Activated CD4-positive, alpha-beta T cell treated with anti-CD3 and anti-CD28 coated beads for 24 hours (primary cell): ENCODE measurements at regions not wholly inside any gene's neighbourhood (a gene's known extent, or its start where the extent isn't known, plus 50 kb on each side); places are given as distances from the start of the nearest gene placed in this dataset.

Source experiments
- DNase-seq, 2 donors: peaks; one replicate each; pipeline ENCODE4 v3.0.0-alpha.2; 2020; ENCODE audit warnings: low read depth in 2 of 2

DNA sequence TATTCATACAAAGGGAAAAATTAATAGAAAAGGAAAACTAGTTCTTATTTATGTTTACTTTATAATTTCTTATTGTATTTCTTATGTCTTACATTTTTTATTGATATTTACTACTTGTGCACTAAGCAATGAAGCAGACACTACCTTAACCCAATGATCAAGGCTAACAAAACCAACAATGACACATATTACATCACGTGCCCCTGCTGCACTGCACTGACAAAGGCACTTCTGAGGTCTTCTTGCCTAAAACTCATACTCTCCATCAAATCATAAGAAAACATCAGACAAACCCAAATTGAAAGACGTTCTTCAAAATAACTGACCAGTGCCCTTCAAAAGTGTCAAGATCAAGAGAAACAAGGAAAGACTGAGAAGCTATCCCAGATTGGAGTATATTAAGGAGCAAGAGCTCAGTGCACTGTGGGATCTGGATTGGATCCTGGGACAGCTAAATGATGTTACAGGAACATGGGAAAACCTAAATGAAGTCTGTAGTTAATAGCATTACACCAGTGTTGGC lies 230.9 kb downstream of the AUH start:
- no peak for DNase-seq

DNA sequence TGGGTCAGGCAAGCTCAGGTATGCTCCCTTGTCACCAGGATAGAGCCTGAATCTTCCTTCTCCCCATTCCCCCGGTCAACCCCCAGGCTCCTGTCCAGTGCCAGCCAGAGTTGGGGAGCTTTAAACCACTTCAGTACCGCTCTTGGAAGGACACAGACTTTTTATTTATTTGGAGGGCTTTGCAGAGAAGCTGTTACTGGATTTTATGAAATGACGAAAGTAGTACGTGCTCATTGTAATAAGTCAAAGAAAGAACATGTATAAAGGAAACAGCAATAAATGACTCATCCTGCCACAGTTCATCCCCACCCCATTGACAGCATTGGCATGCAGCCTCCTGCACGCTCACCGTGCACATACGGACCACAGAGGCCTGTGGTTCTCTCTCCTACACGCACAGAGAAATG lies 230.3 kb downstream of the AUH start:
- peak; percentile 44 to 52 for DNase-seq

DNA sequence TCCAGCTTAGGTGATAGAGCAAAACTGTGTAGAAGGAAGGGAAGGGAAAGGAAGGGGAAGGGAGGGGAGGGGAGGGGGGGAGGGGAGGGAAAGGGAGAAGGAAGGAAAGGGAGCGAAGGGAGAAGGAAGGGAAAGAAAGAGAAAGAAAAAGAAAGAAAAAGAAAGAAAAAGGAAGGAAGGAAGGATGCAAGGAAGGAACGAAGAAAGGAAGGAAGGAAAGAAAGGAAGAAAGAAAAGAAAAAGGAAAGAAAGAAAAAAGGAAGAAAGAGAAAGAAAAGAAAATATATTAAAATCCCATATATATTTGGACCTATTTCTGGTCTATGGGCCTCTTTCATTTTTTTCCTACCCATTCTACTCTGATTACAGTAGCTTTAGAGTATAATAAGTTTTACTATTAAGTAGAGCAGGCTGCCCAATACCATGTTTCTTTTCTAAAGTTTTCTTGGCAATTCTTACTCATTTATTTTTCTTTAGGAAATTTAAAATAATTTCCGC lies 229.1 kb downstream of the AUH start:
- DNase-seq, result no peak

DNA sequence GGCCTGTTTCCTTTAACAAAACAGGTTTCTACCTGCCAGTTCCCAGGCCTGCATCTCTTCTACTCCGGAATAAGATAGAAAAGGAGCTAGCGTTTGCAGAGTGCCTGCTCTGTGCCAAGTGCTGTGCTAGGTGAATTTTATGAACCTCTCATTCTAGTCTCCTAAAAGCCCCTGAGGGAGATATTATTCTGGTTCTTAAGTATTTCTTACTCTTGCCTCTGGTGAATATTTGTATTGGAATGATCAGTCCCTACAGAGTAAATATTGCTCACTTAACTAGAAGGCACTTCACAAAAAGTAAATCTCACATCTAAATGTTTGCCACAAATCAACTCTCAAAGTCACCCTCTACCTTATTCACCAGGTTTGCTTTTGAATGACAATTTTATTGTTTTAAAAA lies 227.1 kb downstream of the AUH start:
- no peak for DNase-seq

DNA sequence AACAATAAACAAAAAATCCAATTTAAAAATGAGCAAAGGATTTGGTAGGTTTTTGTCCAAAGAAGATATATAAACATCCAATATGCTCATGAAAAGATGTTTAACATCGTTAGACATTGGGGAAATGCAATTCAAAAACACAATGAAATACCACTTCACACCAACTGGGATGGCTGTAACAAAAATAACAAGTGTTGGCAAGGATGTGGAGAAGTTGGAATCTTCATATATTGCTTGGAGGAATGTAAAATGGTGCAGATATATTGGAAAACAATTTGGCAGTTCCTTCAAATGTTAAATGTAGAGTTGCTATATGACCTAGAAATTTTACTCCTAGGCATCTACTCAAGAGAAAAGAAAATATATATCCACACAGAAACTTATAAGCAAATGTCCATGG lies 224.3 kb downstream of the AUH start:
- DNase-seq, result no peak

DNA sequence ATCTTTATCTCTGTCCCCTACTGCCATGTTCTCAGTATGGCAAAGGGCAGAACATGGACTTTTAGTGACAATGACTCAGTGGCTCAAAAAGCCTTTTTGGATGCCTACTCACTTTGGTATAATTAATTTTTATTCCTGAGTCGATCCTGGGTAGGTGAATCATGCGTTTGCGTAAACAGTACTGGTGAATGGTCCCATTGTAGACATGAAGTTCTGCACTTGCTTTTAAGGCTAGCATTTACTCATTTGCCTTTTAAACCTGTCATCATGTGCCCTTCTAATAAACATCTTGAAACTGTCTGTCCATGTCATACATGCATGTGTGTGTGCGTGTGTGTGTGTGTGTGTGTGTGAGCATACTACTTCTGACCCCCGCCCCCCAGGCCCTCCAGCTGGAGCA lies 223.0 kb downstream of the AUH start:
- no peak for DNase-seq

DNA sequence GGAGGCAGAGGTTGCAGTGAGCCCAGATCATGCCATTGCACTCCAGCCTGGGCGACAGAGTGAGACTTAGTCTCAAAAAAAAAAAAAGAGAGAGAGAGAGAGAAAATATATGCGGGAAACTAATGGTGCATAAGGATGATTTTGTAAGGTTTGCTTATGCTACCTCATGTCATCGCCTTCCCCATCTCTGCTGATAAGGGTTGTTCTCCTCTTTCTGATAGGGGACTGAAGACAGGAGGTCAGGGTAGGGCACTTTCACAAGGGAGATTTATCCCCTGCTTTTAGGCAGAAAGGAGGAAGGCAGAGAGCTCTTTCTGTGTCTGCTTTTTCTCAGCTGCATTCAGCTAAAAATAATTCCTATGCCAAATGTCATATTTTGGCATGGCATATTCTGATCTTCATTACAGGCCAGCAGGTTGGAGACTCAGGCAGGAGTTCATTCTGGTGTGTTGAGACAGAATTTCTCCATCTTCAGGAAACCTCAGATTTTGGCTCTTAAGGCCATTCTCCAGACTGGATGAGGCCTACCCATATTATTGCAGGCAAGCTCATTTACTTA lies 220.2 kb downstream of the AUH start:
- DNase-seq, result no peak

DNA sequence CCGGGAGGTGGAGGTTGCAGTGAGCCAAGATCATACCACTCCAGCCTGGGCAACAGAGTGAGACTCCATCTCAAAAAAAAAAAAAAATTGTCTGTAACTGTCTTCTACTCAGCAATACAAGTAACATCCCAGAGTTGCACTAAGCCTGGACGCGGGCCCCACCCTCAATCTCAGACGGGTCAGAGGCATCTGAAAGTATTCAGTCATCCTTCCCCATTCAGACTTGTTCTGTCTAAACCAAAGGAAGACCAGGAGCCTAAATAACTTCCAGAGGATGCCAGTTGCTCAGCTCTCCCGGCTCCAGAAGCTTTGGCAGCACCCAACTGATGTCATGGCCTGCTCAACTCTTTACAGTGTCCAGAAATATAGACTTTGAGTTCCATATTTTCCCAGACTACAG lies 218.6 kb downstream of the AUH start:
- no peak for DNase-seq

DNA sequence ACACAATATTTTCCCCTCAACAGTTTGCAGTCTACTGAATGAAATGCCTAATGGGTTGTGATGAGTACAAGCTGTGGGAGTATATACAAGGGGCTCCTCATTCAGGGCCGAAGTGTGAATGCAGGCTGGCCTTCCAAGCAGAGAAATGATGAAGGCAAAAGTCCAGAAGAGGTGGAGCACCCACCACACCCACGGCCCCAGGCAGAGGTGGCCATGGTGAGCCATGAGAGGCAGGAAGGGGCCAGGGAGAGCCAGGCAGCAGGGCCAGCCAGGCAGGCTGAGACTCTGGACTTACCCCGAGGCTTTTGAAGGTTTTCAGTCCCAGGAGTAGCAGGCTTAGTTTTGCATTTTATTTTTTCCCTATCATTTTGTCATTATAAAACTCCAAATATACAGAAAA lies 218.1 kb downstream of the AUH start:
- no peak for DNase-seq

DNA sequence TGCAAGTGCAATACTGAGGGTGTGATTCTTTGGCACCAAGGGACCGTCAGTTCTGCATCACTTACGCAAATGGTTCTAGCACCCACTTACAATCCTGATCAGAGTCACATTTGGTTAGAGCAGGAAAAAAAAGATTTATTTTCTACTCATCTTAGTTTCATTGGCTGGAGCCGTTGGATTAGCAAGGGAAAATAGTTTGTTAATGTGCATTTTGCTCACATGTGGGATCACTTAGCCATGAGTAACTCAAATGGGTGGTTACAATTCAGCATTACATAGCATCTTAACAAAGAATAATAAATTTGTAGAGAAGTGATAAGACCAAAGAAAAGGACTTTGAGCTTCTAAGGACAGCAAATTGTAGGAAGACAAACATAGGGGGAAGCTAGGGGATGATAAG lies 216.9 kb downstream of the AUH start:
- no peak for DNase-seq

DNA sequence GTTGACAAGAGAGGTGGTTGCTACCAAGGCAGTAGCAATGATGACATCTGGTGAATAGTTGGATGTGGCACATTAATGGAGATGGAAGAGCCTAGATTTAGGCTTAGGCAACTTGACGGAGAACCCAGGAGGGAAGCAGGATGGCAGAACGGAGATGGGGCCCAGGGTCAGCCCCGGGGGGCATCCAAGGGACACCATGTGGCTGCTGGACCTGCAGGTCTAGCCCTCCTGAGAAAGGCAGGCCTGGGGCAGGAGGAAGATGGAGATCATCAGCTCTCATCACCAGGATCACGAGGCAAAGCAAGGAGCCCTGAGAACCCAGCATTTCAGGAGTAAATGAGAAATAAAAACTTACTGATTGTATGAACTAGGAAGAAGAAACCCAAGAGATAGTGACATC lies 216.2 kb downstream of the AUH start:
- no peak for DNase-seq

DNA sequence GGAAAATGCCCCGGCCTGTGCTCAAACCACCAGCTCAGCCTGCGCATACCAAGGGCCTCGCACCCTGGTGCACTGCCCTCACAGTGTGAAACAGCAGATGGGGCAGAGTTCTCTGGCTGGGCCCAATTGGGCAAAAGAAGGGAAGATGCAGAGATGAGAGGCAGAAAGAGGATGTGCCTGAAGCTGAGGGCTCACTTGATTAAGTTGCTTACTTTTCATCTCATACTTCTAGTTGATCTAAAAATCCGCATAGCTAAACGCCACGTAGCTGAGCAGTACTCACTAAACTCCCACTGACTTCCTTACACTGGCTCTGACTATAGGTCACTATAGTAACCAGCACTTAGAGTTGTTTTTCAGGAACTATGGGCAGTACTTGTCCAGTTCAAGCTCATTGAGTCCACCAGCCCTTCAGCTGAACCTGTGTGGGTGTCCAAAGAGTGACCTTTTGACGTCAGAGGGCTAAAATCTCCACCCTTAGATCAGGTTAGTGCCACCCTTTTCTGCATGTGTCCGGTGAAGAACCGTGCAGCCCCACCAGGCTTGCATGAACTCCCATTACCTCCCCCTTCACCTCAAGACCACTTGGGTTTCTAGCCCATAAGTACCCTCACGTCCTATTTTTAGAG lies 215.2 kb downstream of the AUH start:
- no peak for DNase-seq

DNA sequence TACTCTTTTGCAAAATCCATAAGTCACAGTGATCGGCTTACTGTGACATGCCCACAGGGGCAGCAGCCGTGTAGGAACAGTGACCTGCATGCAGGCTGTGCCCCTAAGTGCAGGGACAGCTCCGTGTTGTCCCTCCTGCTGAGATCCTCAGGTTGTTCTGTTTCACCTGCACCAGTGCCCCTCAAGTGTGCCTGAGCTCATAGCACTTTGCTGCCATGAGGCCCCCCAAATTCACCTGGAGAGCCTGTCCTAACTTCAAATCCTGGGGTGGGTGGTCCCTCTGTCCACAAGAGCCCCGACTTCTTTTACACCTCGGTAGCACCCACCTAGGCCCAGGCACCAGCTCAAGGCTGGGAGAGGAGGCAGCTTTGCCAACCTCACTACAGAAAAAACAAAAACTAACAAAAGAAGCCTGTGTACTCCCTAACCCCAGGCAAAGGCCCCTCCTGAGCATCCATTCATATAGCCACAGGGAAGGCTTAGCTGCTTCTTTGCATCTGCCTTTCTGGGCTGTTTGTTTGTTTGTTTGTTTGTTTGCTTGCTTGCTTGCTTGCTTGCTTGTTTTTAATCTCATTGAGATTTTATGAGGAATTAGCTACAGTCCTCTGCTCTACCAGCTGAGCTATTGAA lies 214.5 kb downstream of the AUH start:
- DNase-seq, result no peak

DNA sequence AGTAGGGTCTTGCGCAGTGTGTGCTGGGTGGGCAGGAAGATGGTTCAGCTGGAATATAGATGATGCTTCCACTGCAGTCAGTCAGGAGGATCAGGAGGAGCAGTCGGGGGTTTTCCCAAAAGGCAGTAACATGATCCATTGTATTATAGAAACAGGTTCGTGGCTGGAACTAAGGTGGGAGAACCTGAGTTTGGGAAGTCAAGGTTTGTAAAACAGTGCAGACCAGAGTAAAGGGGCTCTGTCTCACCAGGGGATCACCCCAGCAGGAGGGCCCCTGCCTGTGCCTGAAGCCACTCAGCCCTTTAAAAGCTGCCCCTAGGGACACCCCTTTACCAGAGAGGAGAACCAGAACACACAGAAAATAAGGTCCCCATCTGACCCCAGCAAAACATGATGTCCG lies 213.4 kb downstream of the AUH start:
- DNase-seq, result no peak

DNA sequence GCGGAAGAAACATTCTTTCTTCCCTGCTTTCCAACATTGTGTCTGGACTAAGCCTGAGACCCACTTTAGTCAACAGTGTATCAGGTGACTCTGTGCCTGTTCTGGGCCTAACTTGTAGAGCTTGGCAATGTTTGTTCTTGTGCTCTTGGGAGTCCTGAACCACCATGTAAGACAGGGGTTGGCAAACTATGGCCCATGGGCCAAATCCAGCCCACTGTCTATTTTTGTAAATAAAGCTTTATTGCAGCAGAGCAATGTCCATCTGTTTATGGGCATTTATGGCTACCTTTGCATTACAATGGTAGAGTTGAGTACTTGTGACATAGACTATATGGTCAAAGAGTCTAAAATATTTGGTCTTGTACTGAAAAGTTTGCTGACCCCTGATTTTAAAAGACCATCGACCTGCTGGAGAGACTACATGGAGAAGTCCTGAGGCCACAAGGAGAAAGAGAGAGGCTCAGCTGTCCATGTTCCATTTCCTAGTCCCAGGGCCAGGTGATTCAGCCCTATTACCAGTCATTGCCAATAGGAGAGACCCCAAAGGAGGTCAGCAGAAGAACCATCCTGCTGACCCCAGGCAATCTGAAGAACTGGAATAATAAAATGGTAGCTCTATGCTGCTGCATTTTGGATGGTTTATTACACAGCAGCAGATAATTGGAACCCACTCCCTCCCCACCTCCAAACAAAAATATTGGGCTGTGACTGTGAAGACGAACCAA lies 211.3 kb downstream of the AUH start:
- DNase-seq, result no peak

DNA sequence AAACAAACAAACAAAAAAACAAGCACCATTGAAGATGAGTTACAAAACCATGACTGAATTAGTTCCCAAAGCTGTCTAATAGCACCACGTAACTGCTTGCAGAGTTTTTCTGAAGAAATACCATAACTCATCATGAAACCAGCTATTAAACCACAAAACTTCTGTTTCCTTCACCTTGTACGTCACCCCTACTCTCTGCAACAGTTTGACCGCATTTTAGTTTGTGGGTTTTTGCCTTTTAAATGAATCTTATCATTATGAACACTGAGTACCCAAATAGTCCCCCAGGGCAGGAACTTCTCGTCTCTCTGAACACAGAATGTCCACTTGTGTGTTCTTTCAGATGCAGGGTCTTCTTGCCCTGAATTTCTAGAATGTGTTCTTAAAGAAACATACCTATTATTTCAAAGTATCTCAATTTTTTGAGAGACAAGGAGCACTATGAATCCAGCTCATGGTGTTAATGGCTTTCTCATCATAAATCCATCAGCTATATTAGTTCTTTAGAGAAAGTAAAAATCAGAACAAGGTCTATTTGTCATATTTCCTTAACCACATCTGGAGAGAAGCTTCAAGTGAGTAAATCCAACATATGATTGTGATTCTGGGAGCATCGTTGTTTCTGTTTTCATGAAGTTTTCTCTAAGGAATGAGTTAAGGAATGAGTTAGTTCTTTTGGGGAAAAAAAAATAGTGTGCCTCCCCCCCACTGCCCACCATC lies 210.6 kb downstream of the AUH start:
- peak in 1 of 2 donors; percentile 39 for DNase-seq

DNA sequence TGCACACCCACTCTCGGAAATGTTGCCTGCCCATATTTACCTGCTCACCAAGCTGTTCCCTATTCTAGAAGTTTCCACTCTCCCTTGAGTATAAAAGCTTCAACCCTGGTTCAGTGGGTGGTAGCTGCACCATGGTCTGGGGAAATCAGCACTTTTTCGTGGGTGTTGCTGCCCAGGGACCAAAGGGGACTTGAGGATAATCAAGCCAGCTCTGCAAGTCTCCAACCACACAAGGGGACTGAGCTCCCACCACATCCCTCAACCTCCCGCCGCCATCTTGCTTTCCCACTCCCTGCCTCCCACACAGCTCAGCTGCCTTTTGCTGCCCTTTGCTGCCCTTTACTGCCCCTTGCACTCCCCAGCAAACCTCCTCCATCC lies 210.0 kb downstream of the AUH start:
- DNase-seq, result no peak

DNA sequence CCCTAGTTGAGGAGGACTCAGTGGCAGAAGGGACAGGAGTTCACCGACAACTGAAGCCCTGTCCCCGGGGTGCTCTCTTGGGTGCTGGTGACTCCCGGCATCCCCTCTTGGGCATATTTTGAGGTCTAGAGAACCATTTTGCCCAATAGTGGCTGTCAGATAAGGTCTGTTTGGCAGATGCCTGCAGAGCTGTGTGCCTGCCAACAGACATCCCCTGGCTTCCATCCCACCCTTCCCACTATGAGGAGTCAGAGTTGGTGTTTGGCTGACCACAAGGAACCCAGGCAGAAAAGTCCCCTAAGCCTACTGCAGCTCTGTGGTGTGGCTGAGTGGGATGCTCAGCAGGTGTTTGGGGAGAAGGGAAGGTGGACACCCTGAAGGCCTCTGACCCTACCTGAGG lies 207.0 kb downstream of the AUH start:
- no peak for DNase-seq

DNA sequence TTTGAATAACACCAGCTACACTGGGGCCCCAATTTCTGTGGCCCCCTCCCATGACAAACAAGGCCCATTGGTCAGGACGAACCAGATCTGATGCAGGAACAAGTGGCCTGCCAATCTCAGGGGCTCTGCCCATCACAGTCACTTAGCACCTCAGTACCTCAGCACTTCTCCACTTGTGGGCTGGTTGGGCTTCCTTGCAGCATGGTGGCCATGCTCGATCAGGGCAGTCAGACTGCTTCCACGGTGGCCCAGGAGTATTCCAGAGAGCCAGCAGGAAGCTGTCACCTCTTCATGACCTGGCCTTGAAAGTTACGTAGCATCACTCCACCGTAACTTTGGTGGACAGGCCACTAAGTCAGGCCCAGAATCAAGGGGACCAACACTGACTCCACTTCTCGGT lies 206.5 kb downstream of the AUH start:
- DNase-seq, result no peak

DNA sequence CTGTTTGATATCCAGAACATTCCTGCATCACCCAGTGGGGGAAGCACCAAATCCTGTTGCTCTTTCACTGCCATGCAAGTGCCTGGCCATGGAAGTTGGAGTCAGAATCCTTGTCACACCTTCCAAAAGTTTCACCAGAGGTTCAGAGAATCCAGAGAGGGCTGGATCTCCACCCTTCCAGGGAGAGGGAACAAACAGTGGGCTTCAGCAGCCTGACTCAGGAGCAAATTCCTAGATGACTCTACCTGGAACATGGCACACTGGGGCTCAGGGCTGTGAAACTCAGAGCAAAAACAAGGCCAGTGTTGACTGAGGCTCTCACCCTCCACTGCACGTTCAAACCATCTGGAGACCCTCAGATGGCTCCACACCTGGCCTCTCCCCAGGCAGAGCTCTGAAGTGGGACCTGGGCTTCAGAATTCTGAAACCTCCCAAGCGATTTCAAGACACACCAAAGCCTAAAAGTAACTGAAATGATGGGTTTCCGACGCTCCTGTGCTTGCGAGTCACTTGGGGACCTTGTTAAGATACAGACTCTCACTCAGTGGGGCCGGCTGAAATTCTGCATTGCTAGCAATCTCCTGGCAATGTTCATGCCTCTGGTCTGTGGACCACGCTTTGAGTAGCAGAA lies 205.9 kb downstream of the AUH start:
- DNase-seq, result no peak

DNA sequence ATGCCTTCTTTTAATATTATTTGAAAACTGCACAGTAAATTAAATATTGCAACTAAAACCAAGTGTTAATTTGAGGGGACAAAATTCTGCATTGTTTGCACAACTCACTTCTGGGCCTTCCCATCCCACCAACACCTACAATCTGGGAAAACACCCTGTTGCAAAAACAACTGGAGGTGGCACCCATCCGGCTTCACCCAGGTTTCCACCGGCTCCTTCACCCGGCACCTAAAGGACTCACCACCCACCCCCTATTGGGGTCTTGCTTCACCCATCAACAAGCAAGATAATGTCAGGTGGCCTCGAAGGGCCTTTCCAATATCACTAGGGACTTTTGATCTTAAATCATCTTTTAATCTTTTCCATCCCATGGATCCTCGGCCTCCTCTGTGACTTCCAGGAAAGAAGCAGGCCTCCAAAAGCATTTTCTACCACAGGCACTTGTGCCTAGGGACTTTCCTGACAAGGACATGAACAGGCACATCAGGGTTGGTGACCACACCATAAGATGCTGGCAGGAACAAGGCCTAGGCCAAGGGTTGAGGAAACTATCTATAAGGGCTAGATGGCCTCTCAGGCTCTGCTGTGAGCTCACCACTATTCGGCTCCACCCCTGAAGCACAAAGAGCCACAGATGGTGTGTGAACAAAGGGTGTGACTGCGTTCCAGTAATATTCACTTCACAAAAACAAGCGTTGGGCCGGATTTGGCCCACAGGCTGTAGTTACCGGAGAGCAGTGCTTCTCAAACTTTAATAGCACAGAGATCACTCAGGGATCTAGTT lies 205.1 kb downstream of the AUH start:
- no peak for DNase-seq
